BLaER1 (cell line): ENCODE measurements at regions not wholly inside any gene's neighbourhood (a gene's known extent, or its start where the extent isn't known, plus 50 kb on each side); places are given as distances from the start of the nearest gene placed in this dataset.

ENCODE experiments used
- H3K27ac ChIP-seq: shearing (Covaris generic); formaldehyde crosslinking; 2 replicates; pipeline ENCODE4 v1.8.1; 2022
- H3K27me3 ChIP-seq: shearing (Covaris generic); formaldehyde crosslinking; 2 replicates; pipeline ENCODE4 v1.8.1; 2022
- H3K36me3 ChIP-seq: shearing (Covaris generic); formaldehyde crosslinking; 2 replicates; pipeline ENCODE4 v1.8.1; 2022
- H3K4me1 ChIP-seq: shearing (Covaris generic); formaldehyde crosslinking; 2 replicates; pipeline ENCODE4 v1.8.1; 2022
- H3K4me2 ChIP-seq: shearing (Covaris generic); formaldehyde crosslinking; 2 replicates; pipeline ENCODE4 v1.8.1; 2022
- H3K4me3 ChIP-seq: shearing (Covaris generic); formaldehyde crosslinking; 2 replicates; pipeline ENCODE4 v1.8.1; 2022
- H3K9ac ChIP-seq: shearing (Covaris generic); formaldehyde crosslinking; 2 replicates; pipeline ENCODE4 v1.8.1; 2022
- H3K9me3 ChIP-seq: shearing (Covaris generic); formaldehyde crosslinking; 2 replicates; pipeline ENCODE4 v1.8.1; 2022
- H4K20me1 ChIP-seq: shearing (Covaris generic); formaldehyde crosslinking; 2 replicates; pipeline ENCODE4 v1.8.1; 2022
- Cebpa-rat ChIP-seq: shearing (Covaris generic); IDR thresholded peaks from 2 replicates; pipeline ENCODE4 v1.8.1; 2022

DNA sequence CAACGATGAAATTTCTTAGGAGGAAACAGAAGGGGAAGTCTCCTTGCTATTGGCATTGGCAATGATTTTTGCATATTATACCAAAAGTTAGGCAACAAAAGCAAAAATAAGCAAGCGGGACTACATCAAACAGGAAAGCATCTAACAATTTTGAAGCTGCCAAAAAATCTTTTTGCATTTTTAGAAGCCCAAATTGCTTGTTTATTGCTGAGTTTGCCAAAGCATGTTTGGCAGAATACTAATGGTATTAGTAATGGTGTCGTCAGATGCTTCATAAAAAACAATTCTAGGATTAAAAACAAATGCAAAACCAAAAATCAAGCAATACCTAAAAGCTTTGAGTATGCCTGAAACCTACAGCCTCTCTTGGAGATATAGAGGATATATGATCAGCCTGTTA is 80.0 kb downstream of the GALR1 start:
- H3K27ac ChIP-seq, result no peak overlapping the region
- no peaks in the 10 kb centered on the region for H4K20me1 ChIP-seq
- H3K4me2 ChIP-seq, result no peak overlapping the region
- no peak overlapping the region for H3K4me3 ChIP-seq
- no peaks in the 10 kb centered on the region for H3K4me1 ChIP-seq
- no peaks in the 10 kb centered on the region for H3K9me3 ChIP-seq
- TF ChIP-seq Cebpa-rat, result no peak
- H3K36me3 ChIP-seq, result no peaks in the 10 kb centered on the region
- H3K27me3 ChIP-seq, result no peaks in the 10 kb centered on the region
- H3K9ac ChIP-seq, result no peak overlapping the region

DNA sequence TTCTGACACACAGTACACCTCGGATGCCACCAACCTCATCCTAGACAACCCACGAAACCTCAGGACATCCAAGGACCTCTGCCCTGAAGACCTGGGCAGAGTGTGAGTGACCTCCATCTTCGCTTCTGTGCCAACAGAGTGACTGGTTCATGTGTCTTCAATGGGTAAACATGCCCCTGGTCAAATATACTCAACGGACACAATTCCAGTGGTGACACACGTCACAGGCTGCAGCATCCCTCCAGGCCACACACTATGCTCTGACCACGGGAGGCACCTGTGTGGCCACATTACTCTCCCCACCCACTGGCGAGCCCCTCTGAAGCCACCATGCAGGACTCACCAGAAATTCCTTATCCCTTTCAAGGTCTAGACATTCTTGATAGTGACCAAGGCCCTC is 85.2 kb downstream of the GALR1 start:
- no peak overlapping the region for H3K9ac ChIP-seq
- no peaks in the 10 kb centered on the region for H3K9me3 ChIP-seq
- no peaks in the 10 kb centered on the region for H3K36me3 ChIP-seq
- no peak overlapping the region for H3K27ac ChIP-seq
- no peak overlapping the region for H3K4me3 ChIP-seq
- no peak for TF ChIP-seq Cebpa-rat
- H4K20me1 ChIP-seq, result no peaks in the 10 kb centered on the region
- no peaks in the 10 kb centered on the region for H3K27me3 ChIP-seq
- no peak overlapping the region for H3K4me2 ChIP-seq
- no peaks in the 10 kb centered on the region for H3K4me1 ChIP-seq

DNA sequence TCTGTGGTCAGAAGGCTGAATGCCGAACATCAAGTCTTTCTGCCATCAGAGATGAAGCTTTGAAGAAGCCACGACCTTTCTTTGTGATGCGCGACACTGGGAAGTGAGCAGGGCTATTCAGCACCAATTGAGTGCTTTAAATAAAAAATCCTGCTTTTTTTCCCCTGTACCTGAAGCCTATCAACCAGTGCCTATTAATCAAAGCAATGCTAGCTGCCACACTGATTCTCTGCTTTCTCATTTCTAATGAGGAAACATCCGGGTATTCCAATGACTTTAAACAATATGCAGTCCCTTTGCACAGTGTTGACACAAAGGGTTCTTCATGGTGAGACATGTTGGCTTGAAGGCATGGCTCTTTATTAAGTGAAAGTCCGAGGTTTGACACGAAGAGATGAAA is 88.0 kb downstream of the GALR1 start:
- no peak overlapping the region for H3K27ac ChIP-seq
- TF ChIP-seq Cebpa-rat, result no peak
- no peak overlapping the region for H3K9ac ChIP-seq
- H3K4me2 ChIP-seq, result no peak overlapping the region
- no peaks in the 10 kb centered on the region for H3K36me3 ChIP-seq
- H4K20me1 ChIP-seq, result no peaks in the 10 kb centered on the region
- H3K4me1 ChIP-seq, result no peaks in the 10 kb centered on the region
- no peak overlapping the region for H3K4me3 ChIP-seq
- H3K27me3 ChIP-seq, result no peaks in the 10 kb centered on the region
- H3K9me3 ChIP-seq, result no peaks in the 10 kb centered on the region

DNA sequence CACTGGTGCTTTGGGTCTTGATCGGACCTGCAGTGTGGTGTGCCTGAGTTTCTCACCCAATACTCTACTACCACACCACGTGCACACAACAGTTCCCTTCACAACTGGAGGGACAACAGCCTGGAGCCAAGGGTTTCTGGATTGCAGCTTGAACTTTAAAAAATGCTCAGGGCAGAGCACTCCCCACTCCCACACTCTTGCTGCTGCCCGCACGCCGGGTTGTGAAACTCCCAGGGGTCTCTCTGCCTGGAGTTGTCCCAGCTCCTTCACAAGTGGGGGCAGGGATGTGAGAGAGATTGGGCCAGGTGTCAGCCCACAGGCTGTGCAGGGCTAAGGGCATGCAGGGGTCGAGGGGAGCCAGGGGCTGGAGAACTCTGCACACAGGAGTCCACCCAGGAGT is 89.4 kb downstream of the GALR1 start:
- H3K9me3 ChIP-seq, result no peaks in the 10 kb centered on the region
- H3K36me3 ChIP-seq, result no peaks in the 10 kb centered on the region
- H3K4me1 ChIP-seq, result no peaks in the 10 kb centered on the region
- H3K4me2 ChIP-seq, result no peak overlapping the region
- no peak overlapping the region for H3K27ac ChIP-seq
- no peak overlapping the region for H3K9ac ChIP-seq
- H4K20me1 ChIP-seq, result no peaks in the 10 kb centered on the region
- TF ChIP-seq Cebpa-rat, result no peak
- H3K27me3 ChIP-seq, result no peaks in the 10 kb centered on the region
- no peak overlapping the region for H3K4me3 ChIP-seq

DNA sequence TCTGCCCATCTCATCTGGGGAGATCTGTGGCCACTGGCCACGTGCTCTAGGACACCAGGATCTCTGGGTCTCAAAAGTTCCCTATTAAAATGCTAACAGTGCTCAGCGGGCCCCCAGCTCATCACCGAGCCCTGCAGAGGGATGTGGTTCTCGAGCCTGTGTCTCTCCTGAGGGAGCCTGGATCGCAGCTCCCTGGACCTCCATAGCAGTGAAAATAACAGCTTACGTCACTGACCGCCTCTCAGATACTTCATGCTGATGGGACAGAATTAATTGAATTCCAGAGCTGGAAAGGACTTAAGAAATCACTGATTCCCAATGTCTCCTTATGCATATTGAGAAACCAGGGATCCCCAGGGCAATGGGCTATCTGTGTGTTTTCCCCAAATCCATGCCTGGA is 90.0 kb downstream of the GALR1 start:
- H3K27ac ChIP-seq, result no peak overlapping the region
- H4K20me1 ChIP-seq, result no peaks in the 10 kb centered on the region
- no peak overlapping the region for H3K9ac ChIP-seq
- H3K4me1 ChIP-seq, result no peaks in the 10 kb centered on the region
- no peaks in the 10 kb centered on the region for H3K9me3 ChIP-seq
- H3K4me2 ChIP-seq, result no peak overlapping the region
- no peaks in the 10 kb centered on the region for H3K36me3 ChIP-seq
- H3K4me3 ChIP-seq, result no peak overlapping the region
- no peaks in the 10 kb centered on the region for H3K27me3 ChIP-seq
- no peak for TF ChIP-seq Cebpa-rat

DNA sequence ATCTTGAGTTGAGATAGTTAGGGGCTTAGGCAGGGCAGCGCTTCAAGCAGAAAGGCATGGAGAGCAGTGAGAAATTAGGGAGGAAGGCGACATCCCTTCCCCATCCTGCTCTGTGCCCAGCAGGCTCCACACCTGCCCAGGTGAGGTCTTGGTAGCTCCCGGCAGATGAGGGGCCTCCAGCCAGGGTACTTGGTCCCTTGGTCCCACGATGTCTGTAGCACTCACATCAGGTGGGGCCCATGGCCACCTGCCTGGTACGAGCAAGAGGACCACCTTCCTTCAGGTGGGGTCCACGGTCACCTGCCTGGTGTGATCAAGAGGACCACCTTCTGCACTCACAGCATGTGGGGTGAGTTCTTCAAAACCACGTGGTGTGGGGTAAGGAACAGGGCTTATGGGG is 91.2 kb downstream of the GALR1 start:
- no peak overlapping the region for H3K27ac ChIP-seq
- no peaks in the 10 kb centered on the region for H4K20me1 ChIP-seq
- no peak overlapping the region for H3K4me3 ChIP-seq
- no peaks in the 10 kb centered on the region for H3K36me3 ChIP-seq
- H3K4me1 ChIP-seq, result no peaks in the 10 kb centered on the region
- no peaks in the 10 kb centered on the region for H3K27me3 ChIP-seq
- no peak overlapping the region for H3K4me2 ChIP-seq
- H3K9ac ChIP-seq, result no peak overlapping the region
- TF ChIP-seq Cebpa-rat, result no peak
- no peaks in the 10 kb centered on the region for H3K9me3 ChIP-seq

DNA sequence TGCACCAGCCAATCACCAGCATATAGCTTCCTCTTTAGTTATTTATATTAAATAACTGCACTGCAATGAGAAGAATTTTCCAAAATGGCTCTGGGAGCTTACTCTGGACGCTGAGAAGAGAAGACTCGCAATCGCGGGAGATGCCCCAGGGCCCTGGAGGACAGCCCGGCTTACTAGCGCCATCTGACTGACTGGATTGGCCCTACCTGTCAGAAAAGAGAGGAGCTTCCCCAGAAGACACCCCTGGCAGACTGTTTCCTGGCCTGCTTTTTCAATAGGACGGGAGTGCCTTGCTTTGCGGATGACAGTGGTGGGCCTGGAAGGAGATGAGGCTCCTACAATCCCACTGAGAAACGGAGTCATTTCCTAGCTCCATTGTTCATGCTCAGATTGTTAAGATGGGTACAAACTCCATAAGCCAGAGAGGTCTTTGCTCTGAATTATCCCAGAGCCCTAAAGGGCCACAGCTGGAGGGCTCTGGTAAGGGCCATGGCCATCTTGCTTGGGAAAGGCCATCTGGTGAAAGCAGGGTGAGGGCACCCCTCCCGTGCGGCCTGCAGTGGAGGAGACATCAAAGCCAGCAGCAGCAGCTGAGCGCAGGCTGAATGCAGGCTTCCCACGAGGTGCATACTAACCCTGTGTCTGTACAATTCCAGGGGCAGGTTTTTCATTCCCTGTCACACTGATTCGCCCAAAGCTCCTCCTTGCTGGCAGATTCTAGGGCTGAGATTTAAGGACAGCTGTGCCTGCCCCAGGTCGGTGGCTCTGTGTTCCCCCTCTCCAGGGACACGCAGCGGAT is 92.1 kb downstream of the GALR1 start:
- H3K4me2 ChIP-seq, result no peak overlapping the region
- H4K20me1 ChIP-seq, result no peaks in the 10 kb centered on the region
- TF ChIP-seq Cebpa-rat, result no peak
- no peak overlapping the region for H3K4me3 ChIP-seq
- H3K27me3 ChIP-seq, result no peaks in the 10 kb centered on the region
- H3K36me3 ChIP-seq, result no peaks in the 10 kb centered on the region
- H3K9me3 ChIP-seq, result no peaks in the 10 kb centered on the region
- H3K27ac ChIP-seq, result no peak overlapping the region
- no peaks in the 10 kb centered on the region for H3K4me1 ChIP-seq
- no peak overlapping the region for H3K9ac ChIP-seq

DNA sequence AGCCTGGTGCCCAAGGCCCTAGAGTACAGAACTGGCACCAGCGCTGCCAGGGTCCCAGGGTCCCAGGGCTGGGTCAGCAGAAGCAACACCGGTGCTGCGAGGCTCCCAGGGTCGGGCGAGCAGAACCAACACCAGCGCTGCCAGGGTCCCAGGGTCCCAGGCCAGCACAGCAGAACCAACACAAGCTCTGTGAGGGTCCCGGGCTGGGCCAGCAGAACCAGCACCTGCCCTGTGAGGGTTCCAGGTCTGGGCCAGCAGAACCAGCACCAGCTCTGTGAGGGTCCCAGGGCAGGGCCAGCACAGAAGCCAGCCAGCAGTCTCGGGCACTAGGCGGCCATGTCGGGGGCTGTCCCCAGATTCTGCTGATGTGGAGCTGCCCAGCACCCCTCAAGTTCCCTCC is 93.1 kb downstream of the GALR1 start:
- Histone ChIP-seq H3K27ac (no peak overlapping the region), H3K27me3 (no peaks in the 10 kb centered on the region), H4K20me1 (no peaks in the 10 kb centered on the region)

DNA sequence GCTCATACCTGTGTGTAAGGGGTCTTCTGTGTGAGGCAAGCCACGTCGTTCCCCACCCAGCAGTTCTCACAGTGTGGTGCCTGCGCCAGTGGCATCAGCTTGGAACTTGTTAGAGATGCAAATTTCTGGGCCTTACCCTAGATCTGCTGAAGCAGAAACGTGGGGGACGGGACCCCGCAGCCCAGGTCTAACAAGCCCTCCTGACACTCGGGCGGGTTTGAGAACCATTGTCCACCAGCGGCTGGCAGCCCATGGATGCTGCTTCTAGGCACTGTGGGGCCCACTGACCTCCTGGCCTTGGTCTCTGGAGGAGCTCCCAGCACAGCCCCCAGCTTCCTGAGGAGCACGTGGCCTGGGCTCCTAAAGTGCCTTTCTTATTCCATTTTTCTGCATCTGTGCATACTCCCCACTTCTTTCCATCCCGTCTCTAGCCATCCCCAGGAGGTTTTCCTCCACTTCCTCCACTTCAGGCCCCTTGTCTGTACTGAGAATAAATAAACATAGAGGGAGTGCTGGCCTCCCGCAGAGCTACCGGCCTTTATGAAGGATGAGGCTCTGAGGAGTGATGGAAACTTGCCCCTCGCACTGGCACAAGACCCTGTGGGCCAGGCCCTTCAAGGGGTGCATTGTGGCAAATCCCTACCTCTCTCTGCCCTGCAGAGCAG is 94.3 kb downstream of the GALR1 start:
- H4K20me1 ChIP-seq, result no peaks in the 10 kb centered on the region
- no peak overlapping the region for H3K4me2 ChIP-seq
- no peak for TF ChIP-seq Cebpa-rat

More for the DNA sequence above, 93.1 kb downstream of the GALR1 start:
- no peak for TF ChIP-seq Cebpa-rat
- no peaks in the 10 kb centered on the region for H3K9me3 ChIP-seq
- H3K9ac ChIP-seq, result no peak overlapping the region
- H3K36me3 ChIP-seq, result no peaks in the 10 kb centered on the region
- no peaks in the 10 kb centered on the region for H3K4me1 ChIP-seq
- H3K4me3 ChIP-seq, result no peak overlapping the region
- H3K4me2 ChIP-seq, result no peak overlapping the region

DNA sequence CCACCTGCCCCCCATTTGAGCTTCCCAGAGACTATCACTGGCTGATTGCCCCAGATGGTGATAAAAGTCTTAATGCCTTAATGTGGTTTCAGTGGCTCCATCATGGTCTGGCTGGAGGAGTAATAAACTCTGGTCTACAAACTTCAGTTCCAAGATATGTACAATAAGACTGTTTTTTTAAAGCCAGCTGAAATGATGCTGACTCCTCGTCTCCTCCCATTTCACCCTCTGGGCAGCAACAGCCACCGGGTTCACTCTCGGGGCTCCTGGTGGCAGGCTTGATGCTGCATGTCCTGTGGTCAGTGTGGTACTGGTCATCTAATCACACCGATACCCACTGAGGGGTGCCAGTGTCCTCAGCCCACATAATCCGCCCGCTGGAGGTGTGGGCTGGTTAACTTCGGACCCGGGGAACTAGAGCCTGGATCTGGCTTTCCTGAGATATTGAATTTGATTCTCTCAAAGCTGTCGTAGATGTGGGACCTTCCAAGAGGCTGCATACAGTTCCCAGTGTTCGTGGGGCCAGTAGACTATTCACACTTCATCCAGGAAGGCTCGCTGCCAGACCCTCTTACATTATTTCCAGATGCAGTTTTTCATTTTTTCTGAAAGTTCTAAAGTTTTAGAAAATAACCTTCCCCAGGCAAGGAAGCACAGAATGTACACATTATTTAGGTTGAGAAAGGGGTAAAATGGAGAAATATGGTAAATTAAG is 95.3 kb downstream of the GALR1 start:
- no peak overlapping the region for H3K27ac ChIP-seq
- no peak overlapping the region for H3K9ac ChIP-seq
- no peaks in the 10 kb centered on the region for H3K36me3 ChIP-seq
- no peak overlapping the region for H3K4me2 ChIP-seq
- no peaks in the 10 kb centered on the region for H3K27me3 ChIP-seq
- H3K4me1 ChIP-seq, result no peaks in the 10 kb centered on the region
- TF ChIP-seq Cebpa-rat, result no peak
- no peaks in the 10 kb centered on the region for H4K20me1 ChIP-seq
- H3K9me3 ChIP-seq, result no peaks in the 10 kb centered on the region
- H3K4me3 ChIP-seq, result no peak overlapping the region

More for the DNA sequence above, 94.3 kb downstream of the GALR1 start:
- no peaks in the 10 kb centered on the region for H3K9me3 ChIP-seq
- H3K27me3 ChIP-seq, result no peaks in the 10 kb centered on the region
- H3K36me3 ChIP-seq, result no peaks in the 10 kb centered on the region
- H3K9ac ChIP-seq, result no peak overlapping the region
- H3K4me3 ChIP-seq, result no peak overlapping the region
- H3K4me1 ChIP-seq, result no peaks in the 10 kb centered on the region
- no peak overlapping the region for H3K27ac ChIP-seq
